ENCODE measurements at regions not wholly inside any gene's neighbourhood (a gene's known extent, or its start where the extent isn't known, plus 50 kb on each side); places are given as distances from the start of the nearest gene placed in this dataset.

GRCh38 chr16:82361885-82362284, 191.9 kb upstream of the MPHOSPH6 start:
- TF ChIP-seq CTCF (conservative IDR thresholded peaks at IDR 0.05), result no peak
- H3K27ac ChIP-seq, result no peak overlapping the region

- no peak for TF ChIP-seq CTCF (conservative IDR thresholded peaks at IDR 0.05)
- H3K27ac ChIP-seq, result no peak overlapping the region
Measured at GRCh38 chr16:82360024-82360783, 190.2 kb upstream of the MPHOSPH6 start.

GRCh38 chr16:82358606-82359221, 188.7 kb upstream of the MPHOSPH6 start:
- H3K27ac ChIP-seq, result peak overlapping the region; percentile 68
- no peak for TF ChIP-seq CTCF (conservative IDR thresholded peaks at IDR 0.05)

GRCh38 chr16:82358161-82358560, 188.1 kb upstream of the MPHOSPH6 start:
- peak overlapping the region; percentile 68 for H3K27ac ChIP-seq

GRCh38 chr16:82357237-82357636, 187.2 kb upstream of the MPHOSPH6 start:
- no peak for TF ChIP-seq CTCF (conservative IDR thresholded peaks at IDR 0.05)
- no peak overlapping the region for H3K27ac ChIP-seq

More at GRCh38 chr16:82358161-82358560, 188.1 kb upstream of the MPHOSPH6 start:
- no peak for TF ChIP-seq CTCF (conservative IDR thresholded peaks at IDR 0.05)

- H3K27ac ChIP-seq, result no peak overlapping the region
- TF ChIP-seq CTCF (conservative IDR thresholded peaks at IDR 0.05), result no peak
Measured at GRCh38 chr16:82350560-82350959, 180.5 kb upstream of the MPHOSPH6 start.

- H3K27ac ChIP-seq, result no peak overlapping the region
- no peak for TF ChIP-seq CTCF (conservative IDR thresholded peaks at IDR 0.05)
Measured at GRCh38 chr16:82345318-82345717, 175.3 kb upstream of the MPHOSPH6 start.
